IMR-90 (cell line): ENCODE measurements at regions not wholly inside any gene's neighbourhood (a gene's known extent, or its start where the extent isn't known, plus 50 kb on each side); places are given as distances from the start of the nearest gene placed in this dataset.

Source experiments
- ATAC-seq: fragments of 200-7000 bp; cut with Tn5 transposase; 2 replicates; pipeline ENCODE4 v1.9.1; 2020; ENCODE audit warnings: low read depth, mild to moderate bottlenecking, moderate library complexity
- BruUV-seq: library from RNA; stranded (reverse); fragments of 400-500 nt; replicated peaks from 2 replicates; lab custom pipeline; 2021; lab: Mats Ljungman, UMichigan
- CTCF ChIA-PET: fragments of 300-600 bp; formaldehyde crosslinking; extraction: SDS; loops from one replicate; lab custom pipeline; 2021; ENCODE audit warnings: antibody characterized with exemption; lab: Yijun Ruan, JAX
- POLR2A ChIA-PET: fragments of 300-600 bp; sonication (Branson Sonifier 250); formaldehyde crosslinking; loops from one replicate; lab custom pipeline; 2022; ENCODE audit warnings: antibody characterized with exemption; ENCODE audit not compliant: unreplicated experiment; lab: Charles Lee
- DNase-seq: peaks from one replicate; pipeline ENCODE4 v3.0.0; 2013
- H2AFZ ChIP-seq: replicated peaks from 2 replicates; pipeline ENCODE3; 2013; ENCODE audit warnings: low read length, mild to moderate bottlenecking; ENCODE audit not compliant: poor library complexity
- H2AK5ac ChIP-seq: 2 replicates; pipeline ENCODE4 v1.6.1; 2013; ENCODE audit warnings: low read depth, low read length, inconsistent platforms
- H2AK9ac ChIP-seq: replicated peaks from 2 replicates; pipeline ENCODE3; 2013; ENCODE audit warnings: mild to moderate bottlenecking, low read depth, low read length, moderate library complexity; ENCODE audit not compliant: poor library complexity
- H2BK120ac ChIP-seq: 2 replicates; pipeline ENCODE4 v1.6.1; 2013; ENCODE audit warnings: low read depth, low read length, inconsistent platforms
- H2BK15ac ChIP-seq: 3 replicates; pipeline ENCODE4 v1.6.1; 2013; ENCODE audit warnings: low read depth, low read length, inconsistent platforms
- H2BK20ac ChIP-seq: 2 replicates; pipeline ENCODE4 v1.6.1; 2013; ENCODE audit warnings: low read depth, mild to moderate bottlenecking, inconsistent platforms, low read length, moderate library complexity
- H2BK5ac ChIP-seq: 2 replicates; pipeline ENCODE4 v1.6.1; 2013; ENCODE audit warnings: mild to moderate bottlenecking, low read depth, low read length, inconsistent platforms; ENCODE audit not compliant: poor library complexity, severe bottlenecking
- H3K14ac ChIP-seq: replicated peaks from 2 replicates; pipeline ENCODE4 v1.6.1; 2013; ENCODE audit warnings: low read depth, low read length, inconsistent platforms
- H3K18ac ChIP-seq: 2 replicates; pipeline ENCODE4 v1.6.1; 2013; ENCODE audit warnings: low read depth, low read length, control low read depth
- H3K23ac ChIP-seq: 2 replicates; pipeline ENCODE4 v1.6.1; 2013; ENCODE audit warnings: low read depth, low read length, inconsistent platforms
- H3K27ac ChIP-seq: 2 replicates; pipeline ENCODE4 v1.5.1; 2013; ENCODE audit warnings: mild to moderate bottlenecking, control low read depth, low read length; ENCODE audit not compliant: insufficient read depth
- H3K27me3 ChIP-seq: 2 replicates; pipeline ENCODE4 v1.6.1; 2013; ENCODE audit warnings: low read length; ENCODE audit not compliant: control insufficient read depth, insufficient read depth
- H3K36me3 ChIP-seq: 2 replicates; pipeline ENCODE4 v1.6.1; 2013; ENCODE audit warnings: low read length, mixed read lengths; ENCODE audit not compliant: control insufficient read depth, insufficient read depth
- H3K4ac ChIP-seq: 2 replicates; pipeline ENCODE4 v1.6.1; 2013; ENCODE audit warnings: low read depth, low read length, inconsistent platforms
- H3K4me1 ChIP-seq: 2 replicates; pipeline ENCODE4 v1.6.1; 2013; ENCODE audit warnings: low read length, mixed read lengths; ENCODE audit not compliant: control insufficient read depth, insufficient read depth
- H3K4me2 ChIP-seq: 2 replicates; pipeline ENCODE4 v1.6.1; 2013; ENCODE audit warnings: low read depth, mild to moderate bottlenecking, control low read depth, low read length, moderate library complexity
- H3K4me3 ChIP-seq: 2 replicates; pipeline ENCODE4 v1.5.1; 2013; ENCODE audit warnings: low read depth, mild to moderate bottlenecking, control low read depth, low read length, moderate library complexity; ENCODE audit not compliant: insufficient read depth
- H3K56ac ChIP-seq: 2 replicates; pipeline ENCODE4 v1.6.1; 2013; ENCODE audit warnings: low read length, inconsistent platforms; ENCODE audit not compliant: insufficient read depth; ENCODE audit errors: extremely low read depth
- H3K79me1 ChIP-seq, 2 experiments: 2 replicates each; pipeline ENCODE4 v1.6.1; 2013; ENCODE audit warnings: low read length in 2 of 2, inconsistent platforms in 1 of 2, low read depth in 1 of 2
- H3K9ac ChIP-seq: 2 replicates; pipeline ENCODE4 v1.6.1; 2013; ENCODE audit warnings: low read depth, low read length, control low read depth
- H3K9me1 ChIP-seq: 2 replicates; pipeline ENCODE4 v1.6.1; 2013; ENCODE audit warnings: low read length, inconsistent platforms; ENCODE audit not compliant: insufficient read depth
- H3K9me3 ChIP-seq: 2 replicates; pipeline ENCODE4 v1.6.1; 2013; ENCODE audit warnings: low read length; ENCODE audit not compliant: control insufficient read depth, insufficient read depth
- H4K20me1 ChIP-seq: 2 replicates; pipeline ENCODE4 v1.6.1; 2013; ENCODE audit warnings: low read length, inconsistent platforms; ENCODE audit not compliant: insufficient read depth
- H4K5ac ChIP-seq: 2 replicates; pipeline ENCODE4 v1.6.1; 2013; ENCODE audit warnings: mild to moderate bottlenecking, low read depth, low read length, control low read depth
- H4K8ac ChIP-seq, 2 experiments: 2 replicates each; pipeline ENCODE4 v1.6.1; 2013; ENCODE audit warnings: low read depth in 2 of 2, low read length in 2 of 2, control low read depth in 1 of 2, inconsistent platforms in 1 of 2
- H4K91ac ChIP-seq: 2 replicates; pipeline ENCODE4 v1.6.1; 2013; ENCODE audit warnings: low read depth, low read length, inconsistent platforms; ENCODE audit not compliant: insufficient read depth
- FOS ChIP-seq: fragments of 150-350 bp; IDR thresholded peaks from 2 replicates; pipeline ENCODE4 v1.6.1; 2016; ENCODE audit warnings: low read depth, low read length
- WGBS, 2 experiments: methylation state at CpG; one replicate each; pipeline versions ENCODE4 v1.1.5 to v1.1.7; 2013; ENCODE audit warnings: missing lambda C conversion rate in 2 of 2; ENCODE audit not compliant: insufficient read length in 1 of 2; ENCODE audit errors: extremely low coverage in 2 of 2; 5-methylcytosine and 5-hydroxymethylcytosine counted together
- dilution Hi-C: fragments of 300-500 bp; cut with HindIII; formaldehyde crosslinking; loops from one replicate; pipeline ENCODE4 v1.14.3; 2018; ENCODE audit warnings: low sequenced_read_pairs; ENCODE audit not compliant: unreplicated experiment
- in situ Hi-C: fragments of 300-500 bp; cut with MboI; formaldehyde crosslinking; loops from 3 replicates; pipeline ENCODE4 v1.14.3; 2019; ENCODE audit warnings: low sequenced_read_pairs, inconsistent platforms, mixed read lengths
- intact Hi-C: fragments of 100-400 bp; cut with micrococcal nuclease; formaldehyde crosslinking; loops from 2 replicates; pipeline ENCODE4 v1.10.0; 2022
- TF ChIP-seq, protein P1 (sequence below): fragments of 150-350 bp; IDR thresholded peaks from 2 replicates; pipeline ENCODE4 v1.6.1; 2016; ENCODE audit warnings: low read depth, mild to moderate bottlenecking, low read length, moderate library complexity, borderline replicate concordance

- Histone ChIP-seq H3K79me1 (no peaks in the 10 kb centered on the region), H3K18ac (no peak overlapping the region), H3K4me3 (no peak overlapping the region), H2BK5ac (no peak overlapping the region), H2BK15ac (no peak overlapping the region), H3K23ac (no peak overlapping the region), H3K9ac (no peak overlapping the region), H3K9me3 (no peaks in the 10 kb centered on the region), H2AFZ (no peak overlapping the region), H2BK120ac (no peak overlapping the region), H2AK9ac (no peak overlapping the region), H3K27me3 (no peaks in the 10 kb centered on the region), H4K5ac (no peak overlapping the region), H3K4ac (no peak overlapping the region), H2BK20ac (no peak overlapping the region), H4K20me1 (no peaks in the 10 kb centered on the region), H3K14ac (no peak overlapping the region), H3K4me2 (no peak overlapping the region), H2AK5ac (no peak overlapping the region), H3K9me1 (no peaks in the 10 kb centered on the region), H3K36me3 (no peaks in the 10 kb centered on the region), H4K8ac (no peak overlapping the region), H3K27ac (no peak overlapping the region), H3K4me1 (no peaks in the 10 kb centered on the region), H3K56ac (no peak overlapping the region), H4K91ac (no peak overlapping the region)
- ChIA-PET POLR2A (no interaction called here), CTCF (no interaction called here)
- DNase-seq, result no peak
- TF ChIP-seq, protein P1, sequence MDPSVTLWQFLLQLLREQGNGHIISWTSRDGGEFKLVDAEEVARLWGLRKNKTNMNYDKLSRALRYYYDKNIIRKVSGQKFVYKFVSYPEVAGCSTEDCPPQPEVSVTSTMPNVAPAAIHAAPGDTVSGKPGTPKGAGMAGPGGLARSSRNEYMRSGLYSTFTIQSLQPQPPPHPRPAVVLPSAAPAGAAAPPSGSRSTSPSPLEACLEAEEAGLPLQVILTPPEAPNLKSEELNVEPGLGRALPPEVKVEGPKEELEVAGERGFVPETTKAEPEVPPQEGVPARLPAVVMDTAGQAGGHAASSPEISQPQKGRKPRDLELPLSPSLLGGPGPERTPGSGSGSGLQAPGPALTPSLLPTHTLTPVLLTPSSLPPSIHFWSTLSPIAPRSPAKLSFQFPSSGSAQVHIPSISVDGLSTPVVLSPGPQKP, result no peak
- TF ChIP-seq FOS, result no peak
- no peak for ATAC-seq
- intact Hi-C loops, result no loop called here
- no TSS peak for BruUV-seq
- dilution Hi-C loops, result no loop called here
- in situ Hi-C loops, result no loop called here
- WGBS, 2 experiments, result no CpG with 5 or more reads among the region's 2 CpGs
Measured at GRCh38 chr13:72424059-72424458, 303.4 kb downstream of the MZT1 start.
